Esophagus squamous epithelium (tissue), 5 donors: ENCODE measurements at regions not wholly inside any gene's neighbourhood (a gene's known extent, or its start where the extent isn't known, plus 50 kb on each side); places are given as distances from the start of the nearest gene placed in this dataset.

Experiments used
- DNase-seq: peaks from one replicate; lab custom pipeline; 2025; lab: John Stamatoyannopoulos, UW
- H3K27ac ChIP-seq, 4 donors: fragments of 200-600 bp; sonication (generic); one replicate each; pipeline ENCODE4 v1.5.1; 2016 to 2019; ENCODE audit warnings: mild to moderate bottlenecking in 1 of 4
- H3K27me3 ChIP-seq, 4 donors: fragments of 200-600 bp; sonication (generic); 1 replicate in 3 of 4; 2 replicates in 1 of 4; pipeline versions ENCODE4 v1.5.1 to v1.6.0; 2017 to 2021; ENCODE audit warnings: antibody characterized with exemption in 1 of 4
- H3K36me3 ChIP-seq, 3 donors: fragments of 200-600 bp; sonication (generic); one replicate each; pipeline ENCODE4 v1.5.1; 2016 to 2019
- H3K4me1 ChIP-seq, 3 donors: fragments of 200-600 bp; sonication (generic); one replicate each; pipeline ENCODE4 v1.5.1; 2017 to 2019
- H3K4me3 ChIP-seq, 4 donors: fragments of 200-600 bp; sonication (generic); 1 replicate in 3 of 4; 2 replicates in 1 of 4; pipeline ENCODE4 v1.5.1; 2016 to 2019; ENCODE audit warnings: mild to moderate bottlenecking in 2 of 4, moderate library complexity in 1 of 4
- H3K9me3 ChIP-seq, 3 donors: fragments of 200-600 bp; sonication (generic); one replicate each; pipeline ENCODE4 v1.5.1; 2016 to 2019
- POLR2A ChIP-seq, 4 donors: fragments of 450-650 bp; IDR thresholded peaks; one replicate each; pipeline ENCODE4 v1.6.1; 2017; ENCODE audit warnings: antibody characterized with exemption in 4 of 4, mild to moderate bottlenecking in 4 of 4, moderate library complexity in 3 of 4
- WGBS, 2 donors: methylation state at CpG; one replicate each; pipeline ENCODE4 v1.1.5; 2018; 5-methylcytosine and 5-hydroxymethylcytosine counted together
- intact Hi-C: fragments of 100-400 bp; cut with DNase I; formaldehyde crosslinking; loops from one replicate; pipeline ENCODE4 v1.15.0; 2022
- TF ChIP-seq, protein P1 (sequence below), 6 experiments: fragments of 450-650 bp in 4 of 6; fragments of 200-600 bp in 2 of 6; sonication (generic) in 2 of 6; IDR thresholded peaks; one replicate each; pipeline ENCODE4 v1.5.1; 2016 to 2019; ENCODE audit warnings: antibody characterized with exemption in 6 of 6, mild to moderate bottlenecking in 4 of 6, moderate library complexity in 4 of 6
- donor health status: DM: yes; HTN: yes; CAD: no.

DNA sequence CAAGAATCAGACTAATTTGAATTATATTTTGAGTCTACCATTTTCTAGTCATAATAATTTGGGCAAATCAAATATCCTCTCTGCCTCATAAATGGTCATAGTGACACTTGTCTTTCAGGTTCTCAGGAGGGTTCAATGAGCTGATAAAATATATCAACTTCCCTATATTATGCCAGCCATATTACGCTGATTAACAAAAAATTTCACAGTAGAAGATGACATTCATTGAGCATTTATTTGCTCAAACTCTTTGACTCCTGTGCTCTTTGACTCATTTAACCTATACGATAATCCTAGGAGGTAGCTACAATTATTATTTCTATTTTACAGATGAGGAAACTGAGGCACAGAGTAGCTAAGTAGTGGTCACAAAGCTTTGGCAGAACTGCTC, 60.0 kb upstream of the CCDC91 start:
- 81 to 89% methylated on average over 2 of the region's 2 CpGs for WGBS, 2 donors
- Histone ChIP-seq H3K27me3 (no peaks in the 10 kb centered on the region), H3K4me1 (peaks cover 0 to 30% (median 11%) of the 10 kb centered on the region in 3 donors), H3K4me3 (no peak overlapping the region), H3K27ac (peak overlapping the region in 1 of 4 donors; percentile 59), H3K36me3 (no peaks in the 10 kb centered on the region), H3K9me3 (no peaks in the 10 kb centered on the region)
- TF ChIP-seq, protein P1, sequence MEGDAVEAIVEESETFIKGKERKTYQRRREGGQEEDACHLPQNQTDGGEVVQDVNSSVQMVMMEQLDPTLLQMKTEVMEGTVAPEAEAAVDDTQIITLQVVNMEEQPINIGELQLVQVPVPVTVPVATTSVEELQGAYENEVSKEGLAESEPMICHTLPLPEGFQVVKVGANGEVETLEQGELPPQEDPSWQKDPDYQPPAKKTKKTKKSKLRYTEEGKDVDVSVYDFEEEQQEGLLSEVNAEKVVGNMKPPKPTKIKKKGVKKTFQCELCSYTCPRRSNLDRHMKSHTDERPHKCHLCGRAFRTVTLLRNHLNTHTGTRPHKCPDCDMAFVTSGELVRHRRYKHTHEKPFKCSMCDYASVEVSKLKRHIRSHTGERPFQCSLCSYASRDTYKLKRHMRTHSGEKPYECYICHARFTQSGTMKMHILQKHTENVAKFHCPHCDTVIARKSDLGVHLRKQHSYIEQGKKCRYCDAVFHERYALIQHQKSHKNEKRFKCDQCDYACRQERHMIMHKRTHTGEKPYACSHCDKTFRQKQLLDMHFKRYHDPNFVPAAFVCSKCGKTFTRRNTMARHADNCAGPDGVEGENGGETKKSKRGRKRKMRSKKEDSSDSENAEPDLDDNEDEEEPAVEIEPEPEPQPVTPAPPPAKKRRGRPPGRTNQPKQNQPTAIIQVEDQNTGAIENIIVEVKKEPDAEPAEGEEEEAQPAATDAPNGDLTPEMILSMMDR (IDR thresholded peaks at IDR 0.05): no peak
- intact Hi-C loops: no loop called here
- no peak for DNase-seq

DNA sequence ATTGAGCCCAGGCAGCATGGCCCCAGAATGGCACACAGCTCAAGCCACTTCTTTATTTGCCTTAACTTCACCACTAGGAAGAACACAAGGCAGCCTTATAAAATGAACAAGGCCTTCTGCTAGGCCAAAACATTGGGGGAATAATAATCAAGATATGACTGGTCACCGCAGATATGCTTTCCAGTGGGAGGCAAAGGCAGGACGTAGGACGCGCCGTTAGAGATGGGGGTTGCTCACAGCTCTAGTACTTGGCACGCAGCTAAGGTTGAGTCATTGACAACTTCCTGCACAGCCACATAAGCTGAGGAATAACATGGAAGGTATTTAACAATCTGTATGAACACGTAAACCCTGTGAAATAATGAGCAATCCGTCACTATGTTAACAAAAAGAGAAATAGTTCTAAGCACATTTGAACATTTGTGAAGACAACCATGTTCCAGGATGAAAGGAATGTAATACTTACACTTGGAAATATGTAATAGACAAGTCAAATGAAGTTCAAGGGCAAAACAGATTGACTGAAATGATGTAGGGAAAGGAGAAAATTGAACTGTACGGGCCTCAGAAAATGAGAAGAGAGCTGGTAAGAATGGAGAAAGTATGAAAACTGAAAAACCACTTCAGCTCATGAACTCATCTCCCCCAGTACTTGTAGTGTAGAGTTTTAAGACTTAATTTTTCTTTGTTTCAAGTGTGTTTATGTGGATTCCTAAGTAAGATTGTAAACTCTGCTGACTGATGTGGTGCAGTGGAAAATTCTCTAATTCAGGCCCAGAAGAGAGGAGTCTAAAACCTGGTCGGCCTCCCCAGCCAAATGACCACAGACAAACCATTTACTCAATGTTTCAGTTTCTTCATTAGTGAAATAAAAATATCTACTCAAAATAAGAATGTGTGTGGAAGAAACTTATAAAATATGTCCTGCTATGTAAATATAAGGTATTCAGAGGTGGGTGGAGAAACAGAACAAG, 59.3 kb upstream of the CCDC91 start:
- TF ChIP-seq, protein P1 (IDR thresholded peaks at IDR 0.05): no peak
- TF ChIP-seq POLR2A (IDR thresholded peaks at IDR 0.05): no peak
- Histone ChIP-seq H3K4me1 (peaks cover 0 to 30% (median 11%) of the 10 kb centered on the region in 3 donors), H3K27me3 (no peaks in the 10 kb centered on the region), H3K36me3 (no peaks in the 10 kb centered on the region), H3K4me3 (no peak overlapping the region), H3K27ac (peak overlapping the region; percentile 22 to 72 (median 40)), H3K9me3 (no peaks in the 10 kb centered on the region)
- DNase-seq: no peak
- intact Hi-C loops: no loop called here
- WGBS, 2 donors: 39 to 43% methylated on average over 10 of the region's 10 CpGs

DNA sequence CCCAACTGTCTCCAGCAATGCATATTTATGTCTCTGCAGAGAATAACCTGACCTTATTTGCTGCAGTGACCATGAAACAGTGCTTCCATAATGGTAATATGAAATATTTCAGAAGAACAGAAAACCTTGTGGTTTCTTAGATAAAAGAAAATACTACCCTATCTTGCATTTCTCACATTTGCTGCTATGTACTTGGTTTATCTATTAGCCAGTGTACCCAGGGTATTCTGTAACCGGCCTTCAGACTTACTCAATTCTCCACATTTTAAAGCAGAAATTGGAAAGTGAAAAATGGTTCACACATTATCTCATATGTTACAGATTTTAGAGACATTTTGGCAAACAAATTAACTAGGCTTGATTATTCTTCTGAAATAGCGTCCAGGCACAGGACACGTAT, 57.9 kb upstream of the CCDC91 start:
- 93% methylated on average over 3 of the region's 3 CpGs for WGBS, 2 donors
- intact Hi-C loops: no loop called here
- no peak for DNase-seq

DNA sequence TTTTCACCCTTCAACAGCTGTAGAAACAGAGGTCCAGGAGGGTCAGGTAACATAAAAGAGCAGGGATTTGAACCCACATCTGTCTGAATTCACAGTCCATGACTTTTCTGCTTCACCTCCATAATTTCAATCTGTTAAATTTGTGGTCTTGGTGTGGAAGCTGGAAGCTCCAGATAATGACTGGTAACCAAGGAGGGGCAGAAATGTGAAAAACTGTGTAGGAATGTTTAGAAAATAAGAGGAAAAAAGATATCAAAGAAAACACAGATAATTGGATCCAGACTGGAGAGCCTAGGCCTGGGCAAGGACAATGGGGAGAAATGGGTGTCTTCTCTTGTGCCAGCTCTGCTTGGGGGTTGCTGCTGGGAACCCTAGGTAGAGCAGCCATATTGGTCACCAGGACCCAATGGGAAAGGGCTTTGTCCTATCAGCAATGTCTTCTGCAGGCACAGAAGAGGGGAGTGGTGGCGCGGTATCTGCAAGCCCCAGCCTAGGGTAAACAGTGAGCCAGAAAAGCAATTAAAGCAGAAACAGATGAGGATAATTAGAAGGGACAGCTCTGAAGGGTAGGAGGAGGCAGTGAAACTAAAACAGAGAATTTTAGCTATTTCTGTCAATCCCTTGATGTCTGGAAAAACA, 54.3 kb upstream of the CCDC91 start:
- TF ChIP-seq POLR2A (IDR thresholded peaks at IDR 0.05): no peak
- TF ChIP-seq, protein P1 (IDR thresholded peaks at IDR 0.05): no peak
- intact Hi-C loops: no loop called here
- Histone ChIP-seq H3K9me3 (no peaks in the 10 kb centered on the region), H3K4me1 (peaks cover 0 to 13% (median 6%) of the 10 kb centered on the region in 3 donors), H3K27me3 (no peaks in the 10 kb centered on the region), H3K27ac (no peak overlapping the region), H3K4me3 (no peak overlapping the region), H3K36me3 (no peaks in the 10 kb centered on the region)
- no peak for DNase-seq
- 100% methylated on average over 2 of the region's 2 CpGs for WGBS, 2 donors

More for the DNA sequence above, 57.9 kb upstream of the CCDC91 start:
- H3K27ac ChIP-seq: no peak overlapping the region
- H3K9me3 ChIP-seq: no peaks in the 10 kb centered on the region
- H3K4me3 ChIP-seq: no peak overlapping the region
- H3K27me3 ChIP-seq: no peaks in the 10 kb centered on the region
- no peak for TF ChIP-seq POLR2A (IDR thresholded peaks at IDR 0.05)
- TF ChIP-seq, protein P1 (IDR thresholded peaks at IDR 0.05): no peak
- no peaks in the 10 kb centered on the region for H3K36me3 ChIP-seq
- H3K4me1 ChIP-seq: peaks cover 0 to 24% (median 11%) of the 10 kb centered on the region in 3 donors

DNA sequence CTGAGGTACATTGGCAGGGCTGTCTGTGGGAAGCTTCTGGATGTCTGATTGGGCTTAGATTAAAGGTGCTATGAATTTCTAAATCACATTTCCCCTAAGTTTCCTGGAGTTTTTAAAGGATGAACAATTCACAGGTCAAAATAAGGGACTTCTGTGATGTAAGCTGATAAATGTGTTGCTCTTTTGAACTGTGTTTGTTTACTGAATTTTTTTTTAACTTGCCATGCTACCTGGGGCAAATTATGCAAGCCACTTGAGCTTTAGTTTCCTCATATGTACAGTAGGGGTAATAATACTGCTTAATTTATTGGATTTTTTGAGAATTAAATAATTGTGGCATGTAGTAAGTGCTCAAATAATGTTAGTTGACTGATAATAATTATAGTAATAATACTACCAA, 52.8 kb upstream of the CCDC91 start:
- Histone ChIP-seq H3K27me3 (no peaks in the 10 kb centered on the region), H3K9me3 (no peaks in the 10 kb centered on the region), H3K27ac (no peak overlapping the region), H3K36me3 (no peaks in the 10 kb centered on the region), H3K4me1 (no peaks in the 10 kb centered on the region), H3K4me3 (no peak overlapping the region)
- no peak for TF ChIP-seq POLR2A (IDR thresholded peaks at IDR 0.05)
- TF ChIP-seq, protein P1 (IDR thresholded peaks at IDR 0.05): no peak
- intact Hi-C loops: no loop called here
- no peak for DNase-seq
